MM.1S (cell line): ENCODE measurements at regions not wholly inside any gene's neighbourhood (a gene's known extent, or its start where the extent isn't known, plus 50 kb on each side); places are given as distances from the start of the nearest gene placed in this dataset.

ENCODE experiments used
- DNase-seq: peaks from one replicate; pipeline ENCODE4 v3.0.0-alpha.2; 2015
- H2AFZ ChIP-seq: fragments of 300-600 bp; sonication (generic); 2 replicates; pipeline ENCODE4 v1.6.0; 2016; ENCODE audit warnings: antibody characterized with exemption, low read length
- H3F3A ChIP-seq: fragments of 300-600 bp; sonication (generic); 2 replicates; pipeline ENCODE4 v1.6.1; 2016; ENCODE audit warnings: mild to moderate bottlenecking, antibody characterized with exemption, low read length, moderate library complexity, mixed read lengths; ENCODE audit not compliant: insufficient read depth
- H3K27ac ChIP-seq: fragments of 300-600 bp; sonication (generic); 2 replicates; pipeline ENCODE4 v1.5.1; 2016; ENCODE audit warnings: mild to moderate bottlenecking, low read length
- H3K27me3 ChIP-seq: fragments of 300-600 bp; sonication (generic); replicated peaks from 2 replicates; pipeline ENCODE4 v1.6.0; 2016; ENCODE audit warnings: low read length; ENCODE audit not compliant: insufficient read depth
- H3K36me3 ChIP-seq: fragments of 300-600 bp; sonication (generic); replicated peaks from 2 replicates; pipeline ENCODE4 v1.6.1; 2016; ENCODE audit warnings: mild to moderate bottlenecking, low read length, mixed read lengths; ENCODE audit not compliant: insufficient read depth
- H3K4me1 ChIP-seq: fragments of 300-600 bp; sonication (generic); 2 replicates; pipeline ENCODE4 v1.6.1; 2016; ENCODE audit warnings: low read length, mixed read lengths
- H3K4me2 ChIP-seq: fragments of 300-600 bp; sonication (generic); 2 replicates; pipeline ENCODE4 v1.6.0; 2016; ENCODE audit warnings: low read depth, low read length
- H3K4me3 ChIP-seq: fragments of 300-600 bp; sonication (generic); 2 replicates; pipeline ENCODE4 v1.5.1; 2016; ENCODE audit warnings: low read length, mixed read lengths
- H3K79me2 ChIP-seq: fragments of 300-600 bp; sonication (generic); 2 replicates; pipeline ENCODE4 v1.6.1; 2016; ENCODE audit warnings: mixed run types, low read length, mixed read lengths
- H3K9ac ChIP-seq: fragments of 300-600 bp; sonication (generic); 2 replicates; pipeline ENCODE4 v1.6.1; 2016; ENCODE audit warnings: low read length, mixed read lengths
- H3K9me2 ChIP-seq: fragments of 300-600 bp; sonication (generic); replicated peaks from 2 replicates; pipeline ENCODE4 v1.6.1; 2016; ENCODE audit warnings: mild to moderate bottlenecking, low read length, mixed read lengths; ENCODE audit not compliant: insufficient read depth
- H3K9me3 ChIP-seq: fragments of 300-600 bp; sonication (generic); replicated peaks from 2 replicates; pipeline ENCODE4 v1.6.1; 2016; ENCODE audit warnings: mild to moderate bottlenecking, low read length, mixed read lengths; ENCODE audit not compliant: insufficient read depth
- H4K20me1 ChIP-seq: fragments of 300-600 bp; sonication (generic); 2 replicates; pipeline ENCODE4 v1.6.1; 2016; ENCODE audit warnings: mild to moderate bottlenecking, low read length, moderate library complexity, mixed read lengths; ENCODE audit not compliant: insufficient read depth
- CTCF ChIP-seq: fragments of 300-600 bp; sonication (generic); IDR thresholded peaks from 2 replicates; pipeline ENCODE4 v1.5.1; 2016; ENCODE audit warnings: antibody characterized with exemption, low read length, mixed read lengths
- EZH2 ChIP-seq: fragments of 300-600 bp; sonication (generic); optimal IDR thresholded peaks from 2 replicates; pipeline ENCODE3; 2017; ENCODE audit warnings: low read depth, mild to moderate bottlenecking, antibody characterized with exemption, low read length, mixed read lengths
- EZH2phosphoT487 ChIP-seq: fragments of 300-600 bp; sonication (generic); IDR thresholded peaks from 2 replicates; pipeline ENCODE4 v1.6.1; 2018; ENCODE audit warnings: antibody characterized with exemption, low read length

GRCh38 chr17:63240106-63240505 lies 206.0 kb downstream of the CYB561 start:
- Histone ChIP-seq H3K36me3 (no peaks in the 10 kb centered on the region), H4K20me1 (no peaks in the 10 kb centered on the region)

GRCh38 chr17:63246344-63246743 lies 199.8 kb downstream of the CYB561 start:
- no peak overlapping the region for H3K9ac ChIP-seq
- H2AFZ ChIP-seq: no peak overlapping the region
- no peak overlapping the region for H3K4me3 ChIP-seq
- no peaks in the 10 kb centered on the region for H3F3A ChIP-seq
- no peaks in the 10 kb centered on the region for H3K79me2 ChIP-seq
- no peak overlapping the region for H3K27ac ChIP-seq
- H3K36me3 ChIP-seq: no peaks in the 10 kb centered on the region
- no peaks in the 10 kb centered on the region for H3K9me3 ChIP-seq
- H3K9me2 ChIP-seq: no peaks in the 10 kb centered on the region
- H3K4me1 ChIP-seq: peaks cover 8% of the 10 kb centered on the region
- no peaks in the 10 kb centered on the region for H4K20me1 ChIP-seq
- DNase-seq: no peak
- no peaks in the 10 kb centered on the region for H3K27me3 ChIP-seq
- H3K4me2 ChIP-seq: no peak overlapping the region
- TF ChIP-seq EZH2phosphoT487 (no peak), EZH2 (no peak), CTCF (no peak)

More at GRCh38 chr17:63240106-63240505, 206.0 kb downstream of the CYB561 start:
- no peaks in the 10 kb centered on the region for H3K9me2 ChIP-seq
- H2AFZ ChIP-seq: no peak overlapping the region
- no peak overlapping the region for H3K4me3 ChIP-seq
- H3K79me2 ChIP-seq: no peaks in the 10 kb centered on the region
- no peak overlapping the region for H3K9ac ChIP-seq
- H3K4me2 ChIP-seq: 0 out of 2 replicates have a peak overlapping the region, but pooled peaks have one; percentile 38
- H3K27me3 ChIP-seq: no peaks in the 10 kb centered on the region
- no peaks in the 10 kb centered on the region for H3F3A ChIP-seq
- no peak overlapping the region for H3K27ac ChIP-seq
- H3K9me3 ChIP-seq: no peaks in the 10 kb centered on the region
- TF ChIP-seq CTCF (no peak), EZH2 (no peak), EZH2phosphoT487 (no peak)
- peaks cover 21% of the 10 kb centered on the region for H3K4me1 ChIP-seq
- DNase-seq: no peak

GRCh38 chr17:63247706-63248105 lies 198.4 kb downstream of the CYB561 start:
- no peaks in the 10 kb centered on the region for H3K9me2 ChIP-seq
- H3K36me3 ChIP-seq: no peaks in the 10 kb centered on the region
- H2AFZ ChIP-seq: no peak overlapping the region
- no peaks in the 10 kb centered on the region for H3F3A ChIP-seq
- no peak for DNase-seq
- TF ChIP-seq EZH2phosphoT487 (no peak), EZH2 (no peak), CTCF (no peak)
- H3K27me3 ChIP-seq: no peaks in the 10 kb centered on the region
- H3K79me2 ChIP-seq: no peaks in the 10 kb centered on the region
- H3K9me3 ChIP-seq: no peaks in the 10 kb centered on the region
- no peak overlapping the region for H3K9ac ChIP-seq
- H3K27ac ChIP-seq: no peak overlapping the region
- H3K4me2 ChIP-seq: no peak overlapping the region
- H3K4me3 ChIP-seq: no peak overlapping the region
- H4K20me1 ChIP-seq: no peaks in the 10 kb centered on the region
- H3K4me1 ChIP-seq: no peaks in the 10 kb centered on the region
